HCT116 (cell line): ENCODE measurements at regions not wholly inside any gene's neighbourhood (a gene's known extent, or its start where the extent isn't known, plus 50 kb on each side); places are given as distances from the start of the nearest gene placed in this dataset.

Experiments
- ATAC-seq: fragments of 200-7000 bp; cut with Tn5 transposase; 2 replicates; pipeline ENCODE4 v1.9.1; 2020; ENCODE audit warnings: mild to moderate bottlenecking, moderate library complexity
- BruUV-seq: library from RNA; stranded (reverse); fragments of 400-500 nt; replicated peaks from 2 replicates; lab custom pipeline; 2021; lab: Mats Ljungman, UMichigan
- CTCF ChIA-PET: fragments of 300-600 bp; sonication (Branson Sonifier 250); formaldehyde crosslinking; loops from one replicate; lab custom pipeline; 2021; ENCODE audit warnings: antibody characterized with exemption; lab: Charles Lee
- POLR2A ChIA-PET: fragments of 300-600, 350-600 bp; sonication (Branson Sonifier 250); formaldehyde crosslinking; loops from one replicate; lab custom pipeline; 2021; ENCODE audit warnings: antibody characterized with exemption; lab: Charles Lee
- RAD21 ChIA-PET, 2 experiments: fragments of 300-600 bp; sonication (Branson Sonifier 250); formaldehyde crosslinking; loops; one replicate each; lab custom pipeline; 2023; ENCODE audit warnings: low total read pairs in 2 of 2; ENCODE audit not compliant: uncharacterized antibody in 2 of 2, unreplicated experiment in 2 of 2, low non-redundant PET in 1 of 2; lab: Charles Lee
- DNase-seq: peaks from one replicate; pipeline ENCODE4 v3.0.0-alpha.2; 2010; ENCODE audit warnings: low read depth, low spot score
- H2AFZ ChIP-seq: fragments of 200-600 bp; shearing (Covaris generic), sonication (generic); 2 replicates; pipeline ENCODE4 v1.6.1; 2017; ENCODE audit warnings: low read depth, mixed run types, mixed read lengths, antibody characterized with exemption, low read length; ENCODE audit not compliant: poor library complexity, severe bottlenecking
- H3K27ac ChIP-seq: 2 replicates; pipeline ENCODE4 v1.5.1; 2012; ENCODE audit warnings: low read depth, low read length
- H3K27me3 ChIP-seq: fragments of 200-600 bp; sonication (generic); 2 replicates; pipeline ENCODE4 v1.6.1; 2016; ENCODE audit warnings: mixed run types, low read length, mixed read lengths; ENCODE audit not compliant: insufficient read depth
- H3K36me3 ChIP-seq, 2 experiments: fragments of 200-500 bp in 1 of 2; fragments of 200-600 bp in 1 of 2; sonication (Bioruptor generic) in 1 of 2; sonication (generic) in 1 of 2; 2 replicates each; pipeline versions ENCODE4 v1.5.1 to v1.6.1; 2014 to 2016; ENCODE audit warnings: low read length in 2 of 2, inconsistent platforms in 1 of 2, mixed read lengths in 1 of 2, mixed run types in 1 of 2; ENCODE audit not compliant: insufficient read depth in 2 of 2, control insufficient read depth in 1 of 2
- H3K4me1 ChIP-seq, 2 experiments: fragments of 200-600 bp in 1 of 2; sonication (generic) in 1 of 2; 2 replicates each; pipeline versions ENCODE4 v1.5.1 to v1.6.1; 2012 to 2017; ENCODE audit warnings: low read length in 2 of 2, inconsistent platforms in 1 of 2, mild to moderate bottlenecking in 1 of 2, mixed read lengths in 1 of 2, mixed run types in 1 of 2, moderate library complexity in 1 of 2; ENCODE audit not compliant: insufficient read depth in 2 of 2, control insufficient read depth in 1 of 2
- H3K4me2 ChIP-seq: fragments of 200-600 bp; sonication (generic); 2 replicates; pipeline ENCODE4 v1.6.1; 2017; ENCODE audit warnings: mixed run types, low read length, mixed read lengths
- H3K4me3 ChIP-seq, 2 experiments: fragments of 200-600 bp in 1 of 2; sonication (generic) in 1 of 2; replicated peaks in 1 of 2; 2 replicates each; pipeline ENCODE4 v1.5.1; 2011 to 2016; ENCODE audit warnings: low read length in 2 of 2, control low read depth in 1 of 2, low read depth in 1 of 2, mild to moderate bottlenecking in 1 of 2, mixed read lengths in 1 of 2, mixed run types in 1 of 2
- H3K79me2 ChIP-seq: fragments of 200-600 bp; sonication (generic); 2 replicates; pipeline ENCODE4 v1.6.1; 2017; ENCODE audit warnings: mild to moderate bottlenecking, mixed run types, low read length, moderate library complexity, mixed read lengths; ENCODE audit not compliant: insufficient read depth
- H3K9ac ChIP-seq: fragments of 200-600 bp; sonication (generic); 2 replicates; pipeline ENCODE4 v1.6.1; 2016; ENCODE audit warnings: low read length, mixed read lengths
- H3K9me2 ChIP-seq: fragments of 200-600 bp; sonication (generic), shearing (Covaris generic); 2 replicates; pipeline ENCODE4 v1.6.1; 2017; ENCODE audit warnings: mixed run types, mild to moderate bottlenecking, moderate library complexity; ENCODE audit not compliant: insufficient read depth
- H3K9me3 ChIP-seq, 2 experiments: fragments of 200-500 bp in 1 of 2; fragments of 200-600 bp in 1 of 2; sonication (Bioruptor generic) in 1 of 2; sonication (generic) in 1 of 2; 2 replicates each; pipeline ENCODE4 v1.6.1; 2014 to 2017; ENCODE audit warnings: low read length in 2 of 2, mixed read lengths in 2 of 2, inconsistent platforms in 1 of 2, low read depth in 1 of 2, mild to moderate bottlenecking in 1 of 2, mixed run types in 1 of 2, moderate library complexity in 1 of 2; ENCODE audit not compliant: control insufficient read depth in 1 of 2, insufficient read depth in 1 of 2
- H4K20me1 ChIP-seq: fragments of 200-600 bp; sonication (generic), shearing (Covaris generic); 2 replicates; pipeline ENCODE4 v1.6.1; 2017; ENCODE audit warnings: mixed run types, mild to moderate bottlenecking, moderate library complexity; ENCODE audit not compliant: insufficient read depth
- CBX3 ChIP-seq: IDR thresholded peaks from 2 replicates; pipeline ENCODE4 v1.6.1; 2012; ENCODE audit warnings: low read depth
- EGR1 ChIP-seq: IDR thresholded peaks from 2 replicates; pipeline ENCODE4 v1.6.1; 2012; ENCODE audit warnings: low read depth
- ELF1 ChIP-seq: IDR thresholded peaks from 2 replicates; pipeline ENCODE4 v1.6.1; 2012; ENCODE audit warnings: low read depth, borderline replicate concordance
- EZH2phosphoT487 ChIP-seq: fragments of 200-600 bp; IDR thresholded peaks from 2 replicates; pipeline ENCODE4 v1.6.1; 2018; ENCODE audit warnings: antibody characterized with exemption, borderline replicate concordance
- FOSL1 ChIP-seq: IDR thresholded peaks from 2 replicates; pipeline ENCODE4 v1.6.1; 2012; ENCODE audit warnings: low read depth
- JUND ChIP-seq: IDR thresholded peaks from 2 replicates; pipeline ENCODE4 v1.6.1; 2012
- POLR2AphosphoS5 ChIP-seq: IDR thresholded peaks from 2 replicates; pipeline ENCODE4 v1.6.1; 2011; ENCODE audit warnings: mild to moderate bottlenecking, low read depth, low read length, moderate library complexity
- RAD21 ChIP-seq: IDR thresholded peaks from 2 replicates; pipeline ENCODE4 v1.6.1; 2012; ENCODE audit warnings: low read depth, mild to moderate bottlenecking
- SIN3A ChIP-seq: IDR thresholded peaks from 2 replicates; pipeline ENCODE4 v1.6.1; 2012; ENCODE audit warnings: low read depth
- SP1 ChIP-seq: IDR thresholded peaks from 2 replicates; pipeline ENCODE4 v1.6.1; 2012; ENCODE audit warnings: low read depth
- SRF ChIP-seq: IDR thresholded peaks from 2 replicates; pipeline ENCODE4 v1.6.1; 2012; ENCODE audit warnings: low read depth
- YY1 ChIP-seq: IDR thresholded peaks from 2 replicates; pipeline ENCODE4 v1.6.1; 2011; ENCODE audit warnings: low read length, low read depth, moderate library complexity, mild to moderate bottlenecking; ENCODE audit not compliant: insufficient replicate concordance; ENCODE audit errors: extremely low read depth
- ZFX ChIP-seq: fragments of 450-650 bp; IDR thresholded peaks from 2 replicates; pipeline ENCODE4 v1.6.1; 2017
- intact Hi-C: fragments of 100-400 bp; cut with micrococcal nuclease; formaldehyde crosslinking; loops from 2 replicates; pipeline ENCODE4 v1.10.0; 2022
- TF ChIP-seq, protein P1 (sequence below): IDR thresholded peaks from 2 replicates; pipeline ENCODE4 v1.6.1; 2012; ENCODE audit warnings: low read depth
- TF ChIP-seq, protein P2 (sequence below): IDR thresholded peaks from 2 replicates; pipeline ENCODE4 v1.6.1; 2012
- TF ChIP-seq, protein P3 (sequence below), 3 experiments: fragments of 200-600 bp in 1 of 3; sonication (generic) in 1 of 3; IDR thresholded peaks in 2 of 3; conservative IDR thresholded peaks in 1 of 3; 2 replicates each; pipeline ENCODE4 v1.5.1; 2012 to 2017; ENCODE audit warnings: low read depth in 2 of 3, low read length in 2 of 3, antibody characterized with exemption in 1 of 3, borderline replicate concordance in 1 of 3, control low read depth in 1 of 3, mild to moderate bottlenecking in 1 of 3, mixed read lengths in 1 of 3, mixed run types in 1 of 3, moderate library complexity in 1 of 3; ENCODE audit not compliant: insufficient read depth in 1 of 3

DNA sequence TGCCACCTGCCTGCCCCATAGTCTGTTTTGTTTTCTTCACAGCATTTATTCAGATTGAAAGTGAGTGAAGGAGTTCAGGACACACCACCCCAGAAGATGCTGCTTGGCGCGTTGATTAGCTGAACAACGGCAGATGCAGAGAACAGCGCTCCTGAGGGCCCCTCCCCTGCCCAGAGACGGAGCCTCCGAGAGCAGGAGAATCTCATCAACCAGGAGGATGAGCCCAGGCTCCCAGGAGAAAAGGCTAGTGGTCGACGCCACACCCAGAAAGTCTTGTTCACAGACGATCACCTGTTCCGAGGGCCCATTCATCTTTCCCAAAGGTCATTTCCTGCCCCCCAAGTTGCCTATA is 180.4 kb upstream of the PPP1R26 start:
- H3K79me2 ChIP-seq: no peaks in the 10 kb centered on the region
- H3K4me1 ChIP-seq: peaks cover 0 to 10% of the 10 kb centered on the region in 2 experiments; a peak in 3 of 4 replicates
- intact Hi-C loops: no loop called here
- no peak overlapping the region for H3K4me2 ChIP-seq
- RAD21 ChIA-PET: no interaction called here
- POLR2A ChIA-PET: no interaction called here
- no peak overlapping the region for H3K4me3 ChIP-seq
- H2AFZ ChIP-seq: no peak overlapping the region
- no TSS peak for BruUV-seq
- CTCF ChIA-PET: no interaction called here
- H3K27ac ChIP-seq: no peak overlapping the region
- H3K9me2 ChIP-seq: no peaks in the 10 kb centered on the region
- ATAC-seq: no peak
- H3K36me3 ChIP-seq: no peaks in the 10 kb centered on the region
- no peaks in the 10 kb centered on the region for H3K9me3 ChIP-seq
- H3K27me3 ChIP-seq: peaks cover 32% of the 10 kb centered on the region; the same call in 1 of the 2 replicates
- H3K9ac ChIP-seq: no peak overlapping the region
- no peak for DNase-seq
- TF ChIP-seq EGR1 (no peak), SIN3A (no peak), EZH2phosphoT487 (no peak), ELF1 (no peak), YY1 (no peak), JUND (no peak), CBX3 (no peak), SP1 (no peak), RAD21 (no peak), ZFX (no peak), SRF (no peak), FOSL1 (no peak), POLR2AphosphoS5 (no peak)
- TF ChIP-seq, protein P1, sequence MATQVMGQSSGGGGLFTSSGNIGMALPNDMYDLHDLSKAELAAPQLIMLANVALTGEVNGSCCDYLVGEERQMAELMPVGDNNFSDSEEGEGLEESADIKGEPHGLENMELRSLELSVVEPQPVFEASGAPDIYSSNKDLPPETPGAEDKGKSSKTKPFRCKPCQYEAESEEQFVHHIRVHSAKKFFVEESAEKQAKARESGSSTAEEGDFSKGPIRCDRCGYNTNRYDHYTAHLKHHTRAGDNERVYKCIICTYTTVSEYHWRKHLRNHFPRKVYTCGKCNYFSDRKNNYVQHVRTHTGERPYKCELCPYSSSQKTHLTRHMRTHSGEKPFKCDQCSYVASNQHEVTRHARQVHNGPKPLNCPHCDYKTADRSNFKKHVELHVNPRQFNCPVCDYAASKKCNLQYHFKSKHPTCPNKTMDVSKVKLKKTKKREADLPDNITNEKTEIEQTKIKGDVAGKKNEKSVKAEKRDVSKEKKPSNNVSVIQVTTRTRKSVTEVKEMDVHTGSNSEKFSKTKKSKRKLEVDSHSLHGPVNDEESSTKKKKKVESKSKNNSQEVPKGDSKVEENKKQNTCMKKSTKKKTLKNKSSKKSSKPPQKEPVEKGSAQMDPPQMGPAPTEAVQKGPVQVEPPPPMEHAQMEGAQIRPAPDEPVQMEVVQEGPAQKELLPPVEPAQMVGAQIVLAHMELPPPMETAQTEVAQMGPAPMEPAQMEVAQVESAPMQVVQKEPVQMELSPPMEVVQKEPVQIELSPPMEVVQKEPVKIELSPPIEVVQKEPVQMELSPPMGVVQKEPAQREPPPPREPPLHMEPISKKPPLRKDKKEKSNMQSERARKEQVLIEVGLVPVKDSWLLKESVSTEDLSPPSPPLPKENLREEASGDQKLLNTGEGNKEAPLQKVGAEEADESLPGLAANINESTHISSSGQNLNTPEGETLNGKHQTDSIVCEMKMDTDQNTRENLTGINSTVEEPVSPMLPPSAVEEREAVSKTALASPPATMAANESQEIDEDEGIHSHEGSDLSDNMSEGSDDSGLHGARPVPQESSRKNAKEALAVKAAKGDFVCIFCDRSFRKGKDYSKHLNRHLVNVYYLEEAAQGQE: no peak
- TF ChIP-seq, protein P2, sequence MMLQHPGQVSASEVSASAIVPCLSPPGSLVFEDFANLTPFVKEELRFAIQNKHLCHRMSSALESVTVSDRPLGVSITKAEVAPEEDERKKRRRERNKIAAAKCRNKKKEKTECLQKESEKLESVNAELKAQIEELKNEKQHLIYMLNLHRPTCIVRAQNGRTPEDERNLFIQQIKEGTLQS: no peak
- TF ChIP-seq, protein P3, sequence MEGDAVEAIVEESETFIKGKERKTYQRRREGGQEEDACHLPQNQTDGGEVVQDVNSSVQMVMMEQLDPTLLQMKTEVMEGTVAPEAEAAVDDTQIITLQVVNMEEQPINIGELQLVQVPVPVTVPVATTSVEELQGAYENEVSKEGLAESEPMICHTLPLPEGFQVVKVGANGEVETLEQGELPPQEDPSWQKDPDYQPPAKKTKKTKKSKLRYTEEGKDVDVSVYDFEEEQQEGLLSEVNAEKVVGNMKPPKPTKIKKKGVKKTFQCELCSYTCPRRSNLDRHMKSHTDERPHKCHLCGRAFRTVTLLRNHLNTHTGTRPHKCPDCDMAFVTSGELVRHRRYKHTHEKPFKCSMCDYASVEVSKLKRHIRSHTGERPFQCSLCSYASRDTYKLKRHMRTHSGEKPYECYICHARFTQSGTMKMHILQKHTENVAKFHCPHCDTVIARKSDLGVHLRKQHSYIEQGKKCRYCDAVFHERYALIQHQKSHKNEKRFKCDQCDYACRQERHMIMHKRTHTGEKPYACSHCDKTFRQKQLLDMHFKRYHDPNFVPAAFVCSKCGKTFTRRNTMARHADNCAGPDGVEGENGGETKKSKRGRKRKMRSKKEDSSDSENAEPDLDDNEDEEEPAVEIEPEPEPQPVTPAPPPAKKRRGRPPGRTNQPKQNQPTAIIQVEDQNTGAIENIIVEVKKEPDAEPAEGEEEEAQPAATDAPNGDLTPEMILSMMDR (IDR thresholded peaks at IDR 0.05 in 2 of 3, conservative IDR thresholded peaks at IDR 0.05 in 1 of 3; ENCODE audit: borderline replicate concordance in 1 of 3, insufficient read depth in 1 of 3, low read depth in 2 of 3, low read length in 2 of 3): no peak
- no peaks in the 10 kb centered on the region for H4K20me1 ChIP-seq
